GM12865 (cell line): ENCODE measurements at regions not wholly inside any gene's neighbourhood (a gene's known extent, or its start where the extent isn't known, plus 50 kb on each side); places are given as distances from the start of the nearest gene placed in this dataset.

Source experiments
- DNase-seq: peaks from one replicate; pipeline ENCODE4 v3.0.0; 2010; ENCODE audit warnings: low read depth
- H3K4me3 ChIP-seq: 2 replicates; pipeline ENCODE4 v1.5.1; 2011; ENCODE audit warnings: mild to moderate bottlenecking, low read depth, low read length, control low read depth
- CTCF ChIP-seq: IDR thresholded peaks from 2 replicates; pipeline ENCODE4 v1.5.1; 2011; ENCODE audit warnings: low read length, control low read depth, low read depth, inconsistent platforms; ENCODE audit not compliant: insufficient read depth; ENCODE audit errors: missing control alignments

GRCh38 chr11:71305041-71305440 lies 52.7 kb upstream of the SHANK2 start:
- TF ChIP-seq CTCF, result no peak
- DNase-seq, result no peak
- no peak overlapping the region for H3K4me3 ChIP-seq

DNA sequence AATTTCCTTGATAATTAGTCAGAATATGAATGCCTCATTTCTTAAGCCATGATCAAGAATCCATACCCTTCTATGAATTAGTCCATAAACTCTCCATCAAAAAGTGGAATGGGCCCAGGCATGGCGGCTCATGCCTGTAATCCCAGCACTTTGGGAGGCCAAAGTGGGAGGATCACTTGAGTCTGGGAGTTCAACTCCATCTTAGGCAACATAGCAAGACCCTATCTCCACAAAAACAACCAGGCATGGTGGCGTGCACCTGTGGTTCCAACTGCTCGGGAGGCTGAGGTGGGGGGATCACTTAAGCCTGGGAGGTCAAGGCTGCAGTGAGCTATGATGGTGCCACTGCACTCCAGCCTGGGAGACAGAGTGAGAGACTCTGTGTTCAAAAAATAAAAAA lies 52.1 kb upstream of the SHANK2 start:
- DNase-seq, result no peak
- no peak overlapping the region for H3K4me3 ChIP-seq
- no peak for TF ChIP-seq CTCF

GRCh38 chr11:71304045-71304444 lies 51.7 kb upstream of the SHANK2 start:
- no peak for DNase-seq
- no peak overlapping the region for H3K4me3 ChIP-seq
- TF ChIP-seq CTCF, result no peak

GRCh38 chr11:71302911-71303310 lies 50.5 kb upstream of the SHANK2 start:
- no peak overlapping the region for H3K4me3 ChIP-seq
- DNase-seq, result no peak
- TF ChIP-seq CTCF, result no peak

DNA sequence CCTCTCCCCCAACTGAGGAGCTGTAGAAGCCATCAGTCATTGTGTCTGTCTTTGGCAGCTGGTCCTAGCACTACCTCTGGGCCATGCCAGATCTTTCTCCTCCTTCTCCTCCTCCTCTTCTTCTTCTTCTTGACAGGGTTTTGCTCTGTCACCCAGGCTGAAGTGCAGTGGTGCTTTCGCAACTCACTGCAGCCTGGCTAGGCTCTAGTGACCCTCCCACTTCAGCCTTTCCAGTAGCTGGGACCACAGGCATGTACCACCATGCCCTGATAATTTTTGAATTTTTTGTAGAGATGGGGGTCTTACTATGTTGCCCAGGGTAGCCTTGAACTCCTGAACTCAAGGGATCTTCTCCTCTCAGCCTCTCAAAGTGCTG lies 50.1 kb upstream of the SHANK2 start:
- no peak for DNase-seq
- H3K4me3 ChIP-seq, result no peak overlapping the region
- TF ChIP-seq CTCF, result no peak
